ENCODE measurements at regions not wholly inside any gene's neighbourhood (a gene's known extent, or its start where the extent isn't known, plus 50 kb on each side); places are given as distances from the start of the nearest gene placed in this dataset.

GRCh38 chr17:73899839-73900238 is 255.6 kb upstream of the SDK2 start:
- BruUV-seq (replicated peaks), result no TSS peak
- no peak for DNase-seq (ENCODE audit: unreplicated experiment)
- ChIA-PET POLR2A (no interaction called here), CTCF (no interaction called here)
- peaks cover 80% of the 10 kb centered on the region for H3K27me3 Mint-ChIP-seq (ENCODE audit: insufficient read depth, unreplicated experiment)
- H3K4me1 Mint-ChIP-seq (ENCODE audit: insufficient read depth, unreplicated experiment), result no peaks in the 10 kb centered on the region
- H3K4me3 Mint-ChIP-seq (ENCODE audit: unreplicated experiment), result no peak overlapping the region
- intact Hi-C loops (cut with micrococcal nuclease), result no loop called here
- no peak for TF ChIP-seq CTCF (IDR thresholded peaks at IDR 0.05; ENCODE audit: unreplicated experiment)
- no peaks in the 10 kb centered on the region for H3K36me3 Mint-ChIP-seq (ENCODE audit: insufficient read depth, unreplicated experiment)
- no peak overlapping the region for H3K27ac Mint-ChIP-seq (ENCODE audit: low read depth, unreplicated experiment)
- H3K9me3 Mint-ChIP-seq (ENCODE audit: unreplicated experiment), result no peaks in the 10 kb centered on the region

GRCh38 chr17:73900516-73900915 is 256.3 kb upstream of the SDK2 start:
- H3K27ac Mint-ChIP-seq (ENCODE audit: low read depth, unreplicated experiment), result no peak overlapping the region

GRCh38 chr17:73901249-73901648 is 257.0 kb upstream of the SDK2 start:
- ChIA-PET CTCF (no interaction called here), POLR2A (no interaction called here)
- H3K4me1 Mint-ChIP-seq (ENCODE audit: insufficient read depth, unreplicated experiment), result no peaks in the 10 kb centered on the region
- H3K9me3 Mint-ChIP-seq (ENCODE audit: unreplicated experiment), result no peaks in the 10 kb centered on the region
- H3K27me3 Mint-ChIP-seq (ENCODE audit: insufficient read depth, unreplicated experiment), result peaks cover 78% of the 10 kb centered on the region
- no peak for DNase-seq (ENCODE audit: unreplicated experiment)
- BruUV-seq (replicated peaks), result no TSS peak
- TF ChIP-seq CTCF (IDR thresholded peaks at IDR 0.05; ENCODE audit: unreplicated experiment), result no peak
- H3K27ac Mint-ChIP-seq (ENCODE audit: low read depth, unreplicated experiment), result no peak overlapping the region
- H3K4me3 Mint-ChIP-seq (ENCODE audit: unreplicated experiment), result no peak overlapping the region
- intact Hi-C loops (cut with micrococcal nuclease), result no loop called here
- no peaks in the 10 kb centered on the region for H3K36me3 Mint-ChIP-seq (ENCODE audit: insufficient read depth, unreplicated experiment)

More at GRCh38 chr17:73900516-73900915, 256.3 kb upstream of the SDK2 start:
- H3K27me3 Mint-ChIP-seq (ENCODE audit: insufficient read depth, unreplicated experiment), result peaks cover 76% of the 10 kb centered on the region
- H3K4me1 Mint-ChIP-seq (ENCODE audit: insufficient read depth, unreplicated experiment), result no peaks in the 10 kb centered on the region
- CTCF ChIA-PET, result interaction anchor here (0.5 kb wide), 1 partner anchor 571 kb away, joined by 3 read pairs; no protein-coding TSS in a partner anchor
- H3K9me3 Mint-ChIP-seq (ENCODE audit: unreplicated experiment), result no peaks in the 10 kb centered on the region
- H3K36me3 Mint-ChIP-seq (ENCODE audit: insufficient read depth, unreplicated experiment), result no peaks in the 10 kb centered on the region
- no peak for TF ChIP-seq CTCF (IDR thresholded peaks at IDR 0.05; ENCODE audit: unreplicated experiment)
- DNase-seq (ENCODE audit: unreplicated experiment), result no peak
- intact Hi-C loops (cut with micrococcal nuclease), result no loop called here
- POLR2A ChIA-PET, result no interaction called here
- no peak overlapping the region for H3K4me3 Mint-ChIP-seq (ENCODE audit: unreplicated experiment)
- BruUV-seq (replicated peaks), result no TSS peak

GRCh38 chr17:73901661-73902415 is 257.6 kb upstream of the SDK2 start:
- Mint-ChIP-seq H3K4me3 (ENCODE audit: unreplicated experiment) (no peak overlapping the region), H3K27me3 (ENCODE audit: insufficient read depth, unreplicated experiment) (peaks cover 78% of the 10 kb centered on the region), H3K27ac (ENCODE audit: low read depth, unreplicated experiment) (no peak overlapping the region), H3K36me3 (ENCODE audit: insufficient read depth, unreplicated experiment) (no peaks in the 10 kb centered on the region), H3K4me1 (ENCODE audit: insufficient read depth, unreplicated experiment) (no peaks in the 10 kb centered on the region), H3K9me3 (ENCODE audit: unreplicated experiment) (no peaks in the 10 kb centered on the region)
- ChIA-PET CTCF (no interaction called here), POLR2A (interaction anchor here (0.6 to 0.7 kb wide), 2 partner anchors 356 to 373 kb away, joined by 3 read pairs; no protein-coding TSS in a partner anchor)
- BruUV-seq (replicated peaks), result no TSS peak
- no peak for DNase-seq (ENCODE audit: unreplicated experiment)
- intact Hi-C loops (cut with micrococcal nuclease), result no loop called here
- no peak for TF ChIP-seq CTCF (IDR thresholded peaks at IDR 0.05; ENCODE audit: unreplicated experiment)
